ENCODE measurements at regions not wholly inside any gene's neighbourhood (a gene's known extent, or its start where the extent isn't known, plus 50 kb on each side); places are given as distances from the start of the nearest gene placed in this dataset.

GRCh38 chr4:171710743-171711142 is 102.5 kb upstream of the GALNTL6 start:
- TF ChIP-seq NFYB (CRISPR knock-in tag; conservative IDR thresholded peaks at IDR 0.05; ENCODE audit: low read depth) (no peak), ZBTB21 (CRISPR knock-in tag; IDR thresholded peaks at IDR 0.05; ENCODE audit: borderline replicate concordance) (no peak), ZNF263 (CRISPR knock-in tag; IDR thresholded peaks at IDR 0.05; ENCODE audit: low read depth) (no peak)
